IPS-15b (cell line): ENCODE measurements at regions not wholly inside any gene's neighbourhood (a gene's known extent, or its start where the extent isn't known, plus 50 kb on each side); places are given as distances from the start of the nearest gene placed in this dataset.
"Not testable (repeated sequence)": the region's sequence is repeated elsewhere in the genome, so short reads cannot be mapped to it uniquely, and the experiment has no call there.

Experiments
- H3K27me3 ChIP-seq: one replicate; pipeline ENCODE4 v1.6.1; 2013; ENCODE audit warnings: low read length; ENCODE audit not compliant: control insufficient read depth, insufficient read depth
- H3K36me3 ChIP-seq: one replicate; pipeline ENCODE4 v1.6.1; 2013; ENCODE audit warnings: low read length; ENCODE audit not compliant: control insufficient read depth, insufficient read depth
- H3K4me1 ChIP-seq: one replicate; pipeline ENCODE4 v1.6.1; 2013; ENCODE audit warnings: mild to moderate bottlenecking, low read length; ENCODE audit not compliant: control insufficient read depth, insufficient read depth
- H3K4me3 ChIP-seq: one replicate; pipeline ENCODE4 v1.5.1; 2013; ENCODE audit warnings: low read depth, low read length
- H3K9ac ChIP-seq: one replicate; pipeline ENCODE4 v1.6.1; 2013; ENCODE audit warnings: low read depth, mild to moderate bottlenecking, low read length
- H3K9me3 ChIP-seq: one replicate; pipeline ENCODE4 v1.6.1; 2013; ENCODE audit warnings: mild to moderate bottlenecking, low read length; ENCODE audit not compliant: control insufficient read depth, insufficient read depth

DNA sequence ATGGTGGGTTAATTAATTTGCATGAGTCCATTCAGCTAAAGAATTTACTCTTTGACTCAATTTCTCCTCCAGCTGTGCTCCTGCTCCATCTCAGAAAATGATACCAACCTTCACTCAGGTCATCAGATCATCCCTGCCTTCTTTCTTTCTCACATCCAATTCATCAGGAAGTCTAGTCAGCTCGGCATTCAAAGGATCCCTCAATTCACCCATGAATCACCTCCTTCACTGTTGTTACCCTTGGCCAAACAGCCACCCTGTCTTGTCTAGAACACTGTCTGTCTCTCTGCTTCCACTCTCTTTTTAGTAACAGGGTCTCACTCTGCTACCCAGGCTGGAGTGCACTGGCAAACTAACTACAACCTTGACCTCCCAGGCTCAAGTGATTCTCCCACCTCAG is 337.4 kb upstream of the SFRP2 start:
- H3K9ac ChIP-seq, result no peak overlapping the region

DNA sequence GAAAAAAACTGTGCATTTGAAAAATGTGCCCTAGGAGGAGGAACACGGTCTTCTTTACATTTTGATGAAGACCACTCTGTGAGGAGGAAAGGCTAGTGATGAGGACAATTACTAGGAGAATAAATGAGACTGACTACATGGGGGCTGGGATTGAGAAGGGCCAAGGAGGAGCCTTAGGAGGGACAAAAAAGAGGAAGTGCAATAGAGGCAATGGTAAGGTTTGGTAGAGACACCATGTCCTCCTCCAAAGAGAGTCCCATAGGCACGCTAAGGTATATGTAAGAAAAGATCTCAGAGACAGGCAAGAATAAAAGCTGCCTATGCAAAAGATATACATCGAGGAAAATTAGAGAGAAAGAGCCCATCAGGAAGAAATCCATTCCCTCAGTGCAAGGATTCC is 336.5 kb upstream of the SFRP2 start:
- no peak overlapping the region for H3K9ac ChIP-seq
- no peaks in the 10 kb centered on the region for H3K4me1 ChIP-seq
- no peaks in the 10 kb centered on the region for H3K27me3 ChIP-seq
- H3K4me3 ChIP-seq, result no peak overlapping the region
- H3K9me3 ChIP-seq, result no peaks in the 10 kb centered on the region
- H3K36me3 ChIP-seq, result no peaks in the 10 kb centered on the region

More for the DNA sequence above, 337.4 kb upstream of the SFRP2 start:
- no peaks in the 10 kb centered on the region for H3K9me3 ChIP-seq
- no peaks in the 10 kb centered on the region for H3K27me3 ChIP-seq
- H3K4me1 ChIP-seq, result no peaks in the 10 kb centered on the region
- no peaks in the 10 kb centered on the region for H3K36me3 ChIP-seq
- no peak overlapping the region for H3K4me3 ChIP-seq

- H3K27me3 ChIP-seq, result no peaks in the 10 kb centered on the region
- H3K4me1 ChIP-seq, result no peaks in the 10 kb centered on the region
- H3K9me3 ChIP-seq, result no peaks in the 10 kb centered on the region
- no peaks in the 10 kb centered on the region for H3K36me3 ChIP-seq
- H3K9ac ChIP-seq, result no peak overlapping the region
- no peak overlapping the region for H3K4me3 ChIP-seq
Observed at GRCh38 chr4:154124539-154125255, 335.8 kb upstream of the SFRP2 start.

DNA sequence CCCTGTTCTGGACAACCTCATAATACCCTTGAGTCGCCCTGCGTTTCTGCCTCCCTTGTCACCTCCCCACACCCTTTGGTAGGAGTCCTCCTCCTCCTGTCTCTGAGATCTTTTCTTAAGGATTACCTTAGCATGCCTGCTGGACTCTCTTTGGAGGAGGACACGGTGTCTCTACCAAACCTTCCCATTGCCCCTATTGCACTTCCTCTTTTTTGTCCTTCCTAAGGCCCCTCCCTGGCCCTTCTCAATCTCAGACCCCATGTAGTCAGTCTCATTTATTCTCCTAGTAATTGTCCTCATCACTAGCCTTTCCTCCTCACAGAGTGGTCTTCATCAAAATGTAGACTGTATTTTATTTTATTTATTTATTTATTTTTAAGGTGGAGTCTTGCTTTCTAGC is 335.0 kb upstream of the SFRP2 start:
- H3K9me3 ChIP-seq, result no peaks in the 10 kb centered on the region
- H3K9ac ChIP-seq, result no peak overlapping the region
- H3K4me3 ChIP-seq, result no peak overlapping the region
- no peaks in the 10 kb centered on the region for H3K36me3 ChIP-seq
- no peaks in the 10 kb centered on the region for H3K27me3 ChIP-seq
- no peaks in the 10 kb centered on the region for H3K4me1 ChIP-seq

DNA sequence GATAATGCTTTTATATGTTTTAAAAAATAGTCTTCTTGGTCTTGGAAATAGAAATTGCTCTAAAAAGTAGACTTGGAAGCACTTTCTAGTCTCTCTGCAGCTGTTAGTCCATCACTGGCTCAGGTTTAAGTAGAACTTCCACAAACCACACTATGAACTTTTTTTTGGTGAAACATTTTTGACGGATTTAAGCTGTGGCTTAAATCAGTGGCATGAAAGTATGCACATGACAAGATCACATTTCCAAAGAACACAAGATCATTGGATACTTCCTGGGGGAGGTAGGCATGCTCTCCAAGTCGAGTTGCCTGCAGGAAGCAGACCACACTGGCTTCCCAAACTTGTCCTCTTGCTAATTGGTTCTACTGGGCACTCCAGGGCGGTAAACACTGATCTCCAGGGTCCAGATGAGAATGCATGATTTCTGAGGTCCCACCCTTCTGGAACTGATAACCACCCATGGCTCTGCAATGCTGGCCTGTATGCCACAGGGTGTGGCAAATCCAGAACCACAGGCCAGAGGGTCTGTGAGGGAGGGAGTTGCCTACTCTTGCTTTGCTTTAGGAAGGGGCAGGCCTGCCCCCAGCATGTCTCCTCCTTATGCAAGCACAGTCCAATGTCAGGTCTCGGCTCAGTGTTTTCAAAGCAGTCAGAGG is 331.9 kb upstream of the SFRP2 start:
- H3K4me1 ChIP-seq, result no peaks in the 10 kb centered on the region
- H3K9me3 ChIP-seq, result no peaks in the 10 kb centered on the region
- no peaks in the 10 kb centered on the region for H3K36me3 ChIP-seq
- H3K27me3 ChIP-seq, result no peaks in the 10 kb centered on the region
- H3K4me3 ChIP-seq, result no peak overlapping the region
- no peak overlapping the region for H3K9ac ChIP-seq

- Histone ChIP-seq H3K36me3 (no peaks in the 10 kb centered on the region), H3K4me1 (no peaks in the 10 kb centered on the region), H3K4me3 (no peak overlapping the region), H3K9me3 (no peaks in the 10 kb centered on the region), H3K9ac (no peak overlapping the region), H3K27me3 (no peaks in the 10 kb centered on the region)
Observed at GRCh38 chr4:154120006-154120676, 331.3 kb upstream of the SFRP2 start.

DNA sequence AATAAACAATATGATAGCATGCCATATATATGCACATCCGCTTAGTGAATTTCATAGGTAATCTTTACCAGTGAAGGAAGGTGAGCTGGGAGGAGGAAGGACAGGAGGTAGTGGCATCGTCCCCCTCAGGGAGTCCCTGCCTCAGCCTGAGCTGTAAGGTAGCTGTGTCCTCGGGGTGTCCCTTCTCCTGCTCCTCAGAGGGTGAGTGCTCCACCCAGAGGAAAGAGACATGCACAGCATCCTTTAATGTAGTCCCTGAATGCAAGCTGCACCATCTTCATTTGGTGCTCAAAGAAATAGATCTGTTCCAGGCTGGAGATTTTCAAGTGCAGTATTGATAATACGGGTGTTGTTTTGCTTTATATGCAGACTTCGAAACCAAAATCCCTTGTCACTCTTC is 330.4 kb upstream of the SFRP2 start:
- Histone ChIP-seq H3K4me3 (no peak overlapping the region), H3K36me3 (no peaks in the 10 kb centered on the region), H3K4me1 (no peaks in the 10 kb centered on the region), H3K9me3 (no peaks in the 10 kb centered on the region), H3K27me3 (no peaks in the 10 kb centered on the region), H3K9ac (no peak overlapping the region)

DNA sequence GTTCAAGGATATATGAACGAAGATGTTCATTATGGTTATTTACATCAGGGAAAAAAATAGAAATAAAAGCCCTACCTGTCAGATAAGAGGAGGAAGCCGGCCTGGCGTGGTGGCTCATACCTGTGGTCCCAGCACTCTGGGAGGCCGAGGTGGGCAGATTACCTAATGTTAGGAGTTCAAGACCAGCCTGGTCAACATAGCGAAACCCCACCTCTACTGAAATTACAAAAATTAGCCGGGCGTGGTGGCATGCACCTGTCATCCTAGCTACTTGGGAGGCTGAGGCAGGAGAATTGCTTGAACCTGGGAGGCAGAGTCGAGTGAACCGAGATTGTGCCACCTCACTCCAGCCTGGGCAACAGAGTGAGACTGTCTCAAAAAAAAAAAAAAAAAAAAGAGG is 328.8 kb upstream of the SFRP2 start:
- H3K4me1 ChIP-seq, H3K4me3 ChIP-seq: not testable (repeated sequence)

DNA sequence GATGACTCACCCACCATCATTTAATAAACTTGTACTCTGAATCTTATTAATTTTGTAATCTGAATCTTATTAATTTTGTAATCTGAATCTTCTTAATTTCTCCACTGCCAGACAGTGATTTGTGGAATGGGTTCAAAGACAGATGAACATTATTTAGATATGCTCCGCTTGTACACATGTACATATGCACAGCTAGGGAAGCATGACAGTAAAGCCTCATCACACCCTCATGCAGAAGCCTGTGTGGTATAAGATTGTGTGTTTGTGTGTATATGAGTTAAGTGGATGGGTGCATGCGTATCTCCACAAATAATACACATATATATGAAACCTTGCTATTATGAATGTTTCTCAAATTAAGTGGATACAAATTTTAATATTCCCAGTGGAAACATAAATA is 318.5 kb upstream of the SFRP2 start:
- Histone ChIP-seq H3K4me1 (no peaks in the 10 kb centered on the region), H3K9me3 (no peaks in the 10 kb centered on the region), H3K4me3 (no peak overlapping the region), H3K27me3 (no peaks in the 10 kb centered on the region), H3K9ac (no peak overlapping the region), H3K36me3 (no peaks in the 10 kb centered on the region)

More for the DNA sequence above, 328.8 kb upstream of the SFRP2 start:
- not testable (repeated sequence) for H3K9me3 ChIP-seq, H3K36me3 ChIP-seq, H3K9ac ChIP-seq, H3K27me3 ChIP-seq

GRCh38 chr4:154088741-154089140 is 299.9 kb upstream of the SFRP2 start:
- Histone ChIP-seq H3K9me3 (no peaks in the 10 kb centered on the region), H3K4me1 (no peaks in the 10 kb centered on the region), H3K27me3 (no peaks in the 10 kb centered on the region), H3K4me3 (no peak overlapping the region), H3K9ac (no peak overlapping the region), H3K36me3 (no peaks in the 10 kb centered on the region)

GRCh38 chr4:154086247-154086646 is 297.4 kb upstream of the SFRP2 start:
- no peaks in the 10 kb centered on the region for H3K4me1 ChIP-seq
- no peaks in the 10 kb centered on the region for H3K9me3 ChIP-seq
- H3K27me3 ChIP-seq, result no peaks in the 10 kb centered on the region
- H3K4me3 ChIP-seq, result no peak overlapping the region
- no peaks in the 10 kb centered on the region for H3K36me3 ChIP-seq
- no peak overlapping the region for H3K9ac ChIP-seq

DNA sequence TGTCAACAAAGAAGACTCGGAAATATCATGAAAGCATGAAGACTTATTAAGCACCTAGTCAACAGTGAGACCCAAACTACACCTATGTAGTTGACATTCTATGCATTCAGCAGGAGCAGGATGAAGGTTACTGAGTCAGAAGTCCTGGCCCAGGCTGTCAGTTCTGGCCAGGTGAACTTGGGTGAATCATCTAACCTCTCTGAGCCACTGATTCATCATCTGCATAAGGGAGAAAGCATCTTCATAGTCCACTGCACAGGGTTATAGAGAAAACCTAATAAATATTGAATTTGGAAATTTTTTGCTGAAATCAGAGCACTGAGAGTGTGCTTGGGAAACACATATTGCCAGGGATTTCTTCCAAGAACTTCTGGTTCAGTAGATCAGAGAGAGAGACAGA is 296.0 kb upstream of the SFRP2 start:
- H3K9me3 ChIP-seq, result no peaks in the 10 kb centered on the region
- no peaks in the 10 kb centered on the region for H3K4me1 ChIP-seq
- H3K4me3 ChIP-seq, result no peak overlapping the region
- H3K36me3 ChIP-seq, result no peaks in the 10 kb centered on the region
- H3K27me3 ChIP-seq, result no peaks in the 10 kb centered on the region
- no peak overlapping the region for H3K9ac ChIP-seq
